ENCODE measurements at regions not wholly inside any gene's neighbourhood (a gene's known extent, or its start where the extent isn't known, plus 50 kb on each side); places are given as distances from the start of the nearest gene placed in this dataset.
"Not testable (repeated sequence)": the region's sequence is repeated elsewhere in the genome, so short reads cannot be mapped to it uniquely, and the experiment has no call there.

GRCh38 chrY:18909846-18910245 lies 136.3 kb upstream of the HSFY2 start:
- H3K27me3 ChIP-seq = no peaks in the 10 kb centered on the region
- ATAC-seq (no peak), DNase-seq (no peak)
- TF ChIP-seq POLR2A (IDR thresholded peaks at IDR 0.05) (no peak), CTCF (IDR thresholded peaks at IDR 0.05) (no peak)
- WGBS, 4 donors = 95 to 98% methylated on average over 1 of the region's 1 CpG; no CpG with 5 or more reads in 2 of the 4 donors
- H3K4me3 ChIP-seq = no peak overlapping the region
- H3K4me1 ChIP-seq = no peaks in the 10 kb centered on the region
- H3K27ac ChIP-seq = no peak overlapping the region
- H3K9me3 ChIP-seq = no peaks in the 10 kb centered on the region
- intact Hi-C loops (cut with DNase I) = no loop called here
- no peaks in the 10 kb centered on the region for H3K36me3 ChIP-seq

GRCh38 chrY:18906198-18906597 lies 132.7 kb upstream of the HSFY2 start:
- ATAC-seq; H3K36me3 ChIP-seq; H3K9me3 ChIP-seq; H3K27me3 ChIP-seq; DNase-seq; intact Hi-C loops (cut with DNase I); H3K27ac ChIP-seq; H3K4me1 ChIP-seq; H3K4me3 ChIP-seq: not testable (repeated sequence)
- WGBS, 4 donors = 86 to 89% methylated on average over 8 of the region's 8 CpGs; no CpG with 5 or more reads in 2 of the 4 donors

- Histone ChIP-seq H3K36me3 (no peaks in the 10 kb centered on the region), H3K27ac (no peak overlapping the region), H3K4me3 (no peak overlapping the region), H3K27me3 (no peaks in the 10 kb centered on the region), H3K9me3 (no peaks in the 10 kb centered on the region), H3K4me1 (no peaks in the 10 kb centered on the region)
- WGBS, 4 donors = 46 to 54% methylated on average over 2 of the region's 2 CpGs; no CpG with 5 or more reads in 2 of the 4 donors
- TF ChIP-seq CTCF (IDR thresholded peaks at IDR 0.05) (no peak), POLR2A (IDR thresholded peaks at IDR 0.05) (no peak)
- DNase-seq (peak in 1 of 5 donors; percentile 15), ATAC-seq (no peak)
- intact Hi-C loops (cut with DNase I) = no loop called here
Observed at GRCh38 chrY:18904296-18904695, 130.8 kb upstream of the HSFY2 start.

- intact Hi-C loops (cut with DNase I) = no loop called here
- Histone ChIP-seq H3K36me3 (no peaks in the 10 kb centered on the region), H3K9me3 (peaks cover 0 to 4% (median 0%) of the 10 kb centered on the region in 12 donors), H3K4me1 (no peaks in the 10 kb centered on the region), H3K27me3 (no peaks in the 10 kb centered on the region), H3K27ac (no peak overlapping the region), H3K4me3 (no peak overlapping the region)
- no peak for ATAC-seq
- 86 to 92% methylated on average over 4 of the region's 4 CpGs; no CpG with 5 or more reads in 2 of the 4 donors for WGBS, 4 donors
- TF ChIP-seq CTCF (IDR thresholded peaks at IDR 0.05) (no peak), POLR2A (IDR thresholded peaks at IDR 0.05) (no peak)
- DNase-seq = no peak
Observed at GRCh38 chrY:18891994-18892393, 118.5 kb upstream of the HSFY2 start.

GRCh38 chrY:18889548-18889947 lies 116.0 kb upstream of the HSFY2 start:
- 94 to 95% methylated on average over 2 of the region's 2 CpGs; no CpG with 5 or more reads in 2 of the 4 donors for WGBS, 4 donors
- no peaks in the 10 kb centered on the region for H3K36me3 ChIP-seq
- H3K27ac ChIP-seq = no peak overlapping the region
- no peak overlapping the region for H3K4me3 ChIP-seq
- intact Hi-C loops (cut with DNase I) = no loop called here
- H3K9me3 ChIP-seq = peaks cover 0 to 4% (median 0%) of the 10 kb centered on the region in 12 donors
- no peaks in the 10 kb centered on the region for H3K4me1 ChIP-seq
- H3K27me3 ChIP-seq = no peaks in the 10 kb centered on the region
- DNase-seq = no peak
- TF ChIP-seq POLR2A (IDR thresholded peaks at IDR 0.05) = no peak
- no peak for TF ChIP-seq CTCF (IDR thresholded peaks at IDR 0.05)
- no peak for ATAC-seq
